ENCODE measurements at regions not wholly inside any gene's neighbourhood (a gene's known extent, or its start where the extent isn't known, plus 50 kb on each side); places are given as distances from the start of the nearest gene placed in this dataset.

GRCh38 chr9:82574911-82575310 lies 488.0 kb downstream of the RASEF start:
- DNase-seq (ENCODE audit: low read depth): no peak
- TF ChIP-seq, protein P1, sequence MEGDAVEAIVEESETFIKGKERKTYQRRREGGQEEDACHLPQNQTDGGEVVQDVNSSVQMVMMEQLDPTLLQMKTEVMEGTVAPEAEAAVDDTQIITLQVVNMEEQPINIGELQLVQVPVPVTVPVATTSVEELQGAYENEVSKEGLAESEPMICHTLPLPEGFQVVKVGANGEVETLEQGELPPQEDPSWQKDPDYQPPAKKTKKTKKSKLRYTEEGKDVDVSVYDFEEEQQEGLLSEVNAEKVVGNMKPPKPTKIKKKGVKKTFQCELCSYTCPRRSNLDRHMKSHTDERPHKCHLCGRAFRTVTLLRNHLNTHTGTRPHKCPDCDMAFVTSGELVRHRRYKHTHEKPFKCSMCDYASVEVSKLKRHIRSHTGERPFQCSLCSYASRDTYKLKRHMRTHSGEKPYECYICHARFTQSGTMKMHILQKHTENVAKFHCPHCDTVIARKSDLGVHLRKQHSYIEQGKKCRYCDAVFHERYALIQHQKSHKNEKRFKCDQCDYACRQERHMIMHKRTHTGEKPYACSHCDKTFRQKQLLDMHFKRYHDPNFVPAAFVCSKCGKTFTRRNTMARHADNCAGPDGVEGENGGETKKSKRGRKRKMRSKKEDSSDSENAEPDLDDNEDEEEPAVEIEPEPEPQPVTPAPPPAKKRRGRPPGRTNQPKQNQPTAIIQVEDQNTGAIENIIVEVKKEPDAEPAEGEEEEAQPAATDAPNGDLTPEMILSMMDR (IDR thresholded peaks at IDR 0.05; ENCODE audit: control insufficient read depth, extremely low read depth, insufficient read depth): no peak
- H3K4me3 ChIP-seq (ENCODE audit: low read depth, low read length): no peak overlapping the region

DNA sequence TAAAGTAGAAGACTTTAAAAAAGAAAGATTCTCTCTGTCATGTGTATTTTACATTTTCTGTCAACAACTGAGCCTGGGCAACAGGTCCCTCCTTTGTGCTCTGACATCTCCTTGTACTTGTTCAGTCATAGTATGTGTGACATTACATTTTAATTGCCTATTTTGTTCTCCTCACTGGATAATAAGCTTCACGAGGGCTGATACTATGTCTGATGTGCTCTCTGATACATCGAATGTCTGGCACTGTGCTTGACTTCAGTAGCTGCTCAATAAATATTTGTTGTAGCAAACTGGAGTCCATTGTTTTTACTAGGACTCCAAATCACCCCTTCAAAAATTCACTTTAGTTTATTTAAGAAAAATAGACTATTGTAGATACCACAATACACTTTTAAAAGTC lies 482.0 kb downstream of the RASEF start:
- DNase-seq (ENCODE audit: low read depth): peak; percentile 91
- H3K4me3 ChIP-seq (ENCODE audit: low read depth, low read length): no peak overlapping the region
- TF ChIP-seq, protein P1 (IDR thresholded peaks at IDR 0.05; ENCODE audit: control insufficient read depth, extremely low read depth, insufficient read depth): no peak

DNA sequence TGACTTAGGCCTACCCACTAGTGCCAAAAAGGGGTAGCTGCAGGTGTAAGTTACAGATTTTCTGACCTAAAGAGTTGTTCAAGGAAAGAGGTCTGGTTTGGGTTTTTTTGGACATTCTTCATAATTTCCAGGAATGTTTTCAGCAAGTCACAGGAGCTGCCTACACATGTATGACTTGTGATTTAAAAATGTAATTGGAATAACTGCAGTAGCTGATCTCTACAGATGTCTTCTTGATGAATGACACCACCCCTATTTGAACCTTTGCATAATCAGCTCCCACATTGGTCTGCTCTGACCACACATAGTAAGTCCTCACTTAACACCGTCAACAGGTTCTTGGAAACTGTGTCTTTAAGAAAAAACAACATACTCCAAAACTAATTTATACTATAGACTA lies 481.4 kb downstream of the RASEF start:
- DNase-seq (ENCODE audit: low read depth): no peak
- no peak overlapping the region for H3K4me3 ChIP-seq (ENCODE audit: low read depth, low read length)
- TF ChIP-seq, protein P1 (IDR thresholded peaks at IDR 0.05; ENCODE audit: control insufficient read depth, extremely low read depth, insufficient read depth): no peak

GRCh38 chr9:82581935-82582334 lies 481.0 kb downstream of the RASEF start:
- DNase-seq (ENCODE audit: low read depth): no peak
- TF ChIP-seq, protein P1 (IDR thresholded peaks at IDR 0.05; ENCODE audit: control insufficient read depth, extremely low read depth, insufficient read depth): no peak

DNA sequence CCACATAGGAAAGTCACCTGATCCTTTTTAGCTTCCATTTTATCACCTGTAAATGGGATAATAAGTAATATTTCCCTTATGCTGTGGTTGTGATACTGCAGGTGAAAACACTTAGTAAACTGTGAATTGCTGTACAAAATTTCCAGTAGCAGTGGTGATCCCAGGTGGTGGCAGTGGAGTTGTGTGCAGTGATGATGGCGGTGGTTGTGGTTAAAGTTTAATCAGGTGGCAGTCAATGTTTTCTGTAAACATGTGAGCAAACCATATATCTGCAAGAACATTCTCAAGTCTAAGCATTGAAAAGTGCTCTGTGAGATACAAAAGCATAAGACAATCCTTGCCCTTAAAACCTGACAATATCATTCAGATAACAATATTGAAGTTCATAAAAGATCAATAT lies 480.2 kb downstream of the RASEF start:
- H3K4me3 ChIP-seq (ENCODE audit: low read depth, low read length): no peak overlapping the region
- no peak for DNase-seq (ENCODE audit: low read depth)
- TF ChIP-seq, protein P1 (IDR thresholded peaks at IDR 0.05; ENCODE audit: control insufficient read depth, extremely low read depth, insufficient read depth): no peak

More at GRCh38 chr9:82581935-82582334, 481.0 kb downstream of the RASEF start:
- H3K4me3 ChIP-seq (ENCODE audit: low read depth, low read length): no peak overlapping the region

DNA sequence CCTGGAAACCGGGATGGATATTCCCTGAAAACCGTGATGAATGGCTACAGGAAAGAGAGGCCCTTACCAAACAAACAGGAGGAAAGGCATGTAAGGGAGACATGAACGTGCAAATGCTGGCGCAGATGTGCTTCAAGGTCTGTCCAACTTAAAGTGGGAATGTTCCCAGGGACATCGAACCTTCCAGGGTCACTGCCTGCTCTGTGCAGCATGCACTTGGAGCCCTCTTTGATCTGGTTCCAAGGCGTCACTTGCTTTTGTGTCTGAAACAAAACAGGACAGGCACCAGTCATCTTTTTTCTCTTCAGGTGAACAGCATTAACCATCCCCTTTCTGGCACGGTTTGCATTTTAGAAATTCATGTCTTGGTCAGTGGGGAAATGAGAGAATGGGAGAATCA lies 479.4 kb downstream of the RASEF start:
- no peak for DNase-seq (ENCODE audit: low read depth)
- TF ChIP-seq, protein P1 (IDR thresholded peaks at IDR 0.05; ENCODE audit: control insufficient read depth, extremely low read depth, insufficient read depth): no peak
- H3K4me3 ChIP-seq (ENCODE audit: low read depth, low read length): no peak overlapping the region

DNA sequence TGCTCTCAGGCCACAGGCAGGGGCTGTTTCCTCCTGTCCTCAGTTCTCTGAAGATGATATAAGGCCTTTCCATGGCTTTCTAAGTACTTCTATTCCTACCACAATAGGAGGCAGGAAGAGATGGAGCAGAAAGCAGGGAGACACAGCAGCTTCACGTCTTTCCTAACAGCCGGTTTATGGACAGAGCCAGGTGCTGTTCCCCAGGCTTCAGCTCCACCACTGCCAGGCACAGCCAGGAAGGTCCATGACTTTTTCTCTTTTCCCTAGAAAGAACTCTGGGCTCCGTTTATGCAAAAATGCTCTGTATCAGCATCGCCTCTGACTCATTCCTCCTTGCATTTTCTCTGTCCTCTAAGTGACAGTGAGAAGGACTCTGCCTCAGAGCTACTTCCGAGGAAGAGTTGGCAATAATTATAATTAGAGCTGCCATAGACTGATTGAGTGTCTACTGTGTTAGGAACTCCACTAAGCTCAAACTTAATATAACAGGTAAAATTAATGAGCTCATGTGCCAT lies 478.5 kb downstream of the RASEF start:
- TF ChIP-seq, protein P1 (IDR thresholded peaks at IDR 0.05; ENCODE audit: control insufficient read depth, extremely low read depth, insufficient read depth): no peak
- no peak for DNase-seq (ENCODE audit: low read depth)
- no peak overlapping the region for H3K4me3 ChIP-seq (ENCODE audit: low read depth, low read length)
